Uterus (tissue), 3 donors: ENCODE measurements at regions not wholly inside any gene's neighbourhood (a gene's known extent, or its start where the extent isn't known, plus 50 kb on each side); places are given as distances from the start of the nearest gene placed in this dataset.

Experiments used
- DNase-seq, 2 donors: peaks; one replicate each; pipeline ENCODE4 v3.0.0-alpha.2; 2019 to 2020
- H3K27ac ChIP-seq, 2 donors: fragments of 200-600 bp; sonication (generic); 1 replicate in 1 of 2; 2 replicates in 1 of 2; pipeline ENCODE4 v1.5.1; 2016 to 2018
- H3K27me3 ChIP-seq, 2 donors: fragments of 200-600 bp; sonication (generic); one replicate each; pipeline ENCODE4 v1.5.1; 2018 to 2019; ENCODE audit warnings: control low read depth in 1 of 2
- H3K36me3 ChIP-seq, 2 donors: fragments of 200-600 bp; sonication (generic); one replicate each; pipeline ENCODE4 v1.5.1; 2019; ENCODE audit warnings: control low read depth in 1 of 2
- H3K4me1 ChIP-seq, 2 donors: fragments of 200-600 bp; sonication (generic); one replicate each; pipeline ENCODE4 v1.5.1; 2018 to 2019; ENCODE audit warnings: control low read depth in 1 of 2
- H3K4me3 ChIP-seq, 2 donors: fragments of 200-600 bp; sonication (generic); 1 replicate in 1 of 2; 2 replicates in 1 of 2; pipeline ENCODE4 v1.5.1; 2018 to 2019; ENCODE audit warnings: mild to moderate bottlenecking in 1 of 2
- H3K9me3 ChIP-seq, 2 donors: fragments of 200-600 bp; sonication (generic); one replicate each; pipeline ENCODE4 v1.5.1; 2019; ENCODE audit warnings: control low read depth in 1 of 2
- POLR2A ChIP-seq, 2 donors: fragments of 450-650 bp; IDR thresholded peaks; one replicate each; pipeline ENCODE4 v1.6.1; 2016; ENCODE audit warnings: antibody characterized with exemption in 2 of 2, mild to moderate bottlenecking in 1 of 2, moderate library complexity in 1 of 2
- intact Hi-C: fragments of 100-400 bp; cut with DNase I; formaldehyde crosslinking; loops from one replicate; pipeline ENCODE4 v1.15.1; 2023; ENCODE audit warnings: low total_unique reads
- TF ChIP-seq, protein P1 (sequence below), 4 experiments: fragments of 200-600 bp in 2 of 4; fragments of 450-650 bp in 2 of 4; sonication (generic) in 2 of 4; IDR thresholded peaks; one replicate each; pipeline ENCODE4 v1.5.1; 2016 to 2019; ENCODE audit warnings: antibody characterized with exemption in 4 of 4, mild to moderate bottlenecking in 2 of 4, moderate library complexity in 1 of 4
- donor health status: DM: yes; HTN: yes; CAD: no.

GRCh38 chr5:30809933-30810332 is 383.6 kb upstream of the CDH6 start:
- Histone ChIP-seq H3K4me3 (no peak overlapping the region), H3K27ac (no peak overlapping the region), H3K4me1 (no peaks in the 10 kb centered on the region), H3K27me3 (no peaks in the 10 kb centered on the region), H3K36me3 (no peaks in the 10 kb centered on the region), H3K9me3 (no peaks in the 10 kb centered on the region)
- no peak for DNase-seq
- TF ChIP-seq, protein P1, sequence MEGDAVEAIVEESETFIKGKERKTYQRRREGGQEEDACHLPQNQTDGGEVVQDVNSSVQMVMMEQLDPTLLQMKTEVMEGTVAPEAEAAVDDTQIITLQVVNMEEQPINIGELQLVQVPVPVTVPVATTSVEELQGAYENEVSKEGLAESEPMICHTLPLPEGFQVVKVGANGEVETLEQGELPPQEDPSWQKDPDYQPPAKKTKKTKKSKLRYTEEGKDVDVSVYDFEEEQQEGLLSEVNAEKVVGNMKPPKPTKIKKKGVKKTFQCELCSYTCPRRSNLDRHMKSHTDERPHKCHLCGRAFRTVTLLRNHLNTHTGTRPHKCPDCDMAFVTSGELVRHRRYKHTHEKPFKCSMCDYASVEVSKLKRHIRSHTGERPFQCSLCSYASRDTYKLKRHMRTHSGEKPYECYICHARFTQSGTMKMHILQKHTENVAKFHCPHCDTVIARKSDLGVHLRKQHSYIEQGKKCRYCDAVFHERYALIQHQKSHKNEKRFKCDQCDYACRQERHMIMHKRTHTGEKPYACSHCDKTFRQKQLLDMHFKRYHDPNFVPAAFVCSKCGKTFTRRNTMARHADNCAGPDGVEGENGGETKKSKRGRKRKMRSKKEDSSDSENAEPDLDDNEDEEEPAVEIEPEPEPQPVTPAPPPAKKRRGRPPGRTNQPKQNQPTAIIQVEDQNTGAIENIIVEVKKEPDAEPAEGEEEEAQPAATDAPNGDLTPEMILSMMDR (IDR thresholded peaks at IDR 0.05) = no peak
- no peak for TF ChIP-seq POLR2A (IDR thresholded peaks at IDR 0.05)
- intact Hi-C loops = no loop called here

GRCh38 chr5:30808996-30809395 is 384.5 kb upstream of the CDH6 start:
- no peak for TF ChIP-seq POLR2A (IDR thresholded peaks at IDR 0.05)
- TF ChIP-seq, protein P1 (IDR thresholded peaks at IDR 0.05) = no peak
- no peak for DNase-seq
- H3K4me3 ChIP-seq = no peak overlapping the region
- intact Hi-C loops = no loop called here
- H3K4me1 ChIP-seq = no peaks in the 10 kb centered on the region
- H3K9me3 ChIP-seq = no peaks in the 10 kb centered on the region
- no peaks in the 10 kb centered on the region for H3K36me3 ChIP-seq
- H3K27me3 ChIP-seq = no peaks in the 10 kb centered on the region
- H3K27ac ChIP-seq = no peak overlapping the region

- Histone ChIP-seq H3K36me3 (no peaks in the 10 kb centered on the region), H3K4me1 (no peaks in the 10 kb centered on the region), H3K4me3 (no peak overlapping the region), H3K9me3 (no peaks in the 10 kb centered on the region), H3K27me3 (no peaks in the 10 kb centered on the region), H3K27ac (no peak overlapping the region)
- no peak for DNase-seq
- TF ChIP-seq, protein P1 (IDR thresholded peaks at IDR 0.05) = no peak
- no peak for TF ChIP-seq POLR2A (IDR thresholded peaks at IDR 0.05)
- intact Hi-C loops = no loop called here
These were observed 388.6 kb upstream of the CDH6 start for GRCh38 chr5:30804739-30805505.

- H3K36me3 ChIP-seq = no peaks in the 10 kb centered on the region
- H3K27me3 ChIP-seq = no peaks in the 10 kb centered on the region
- intact Hi-C loops = no loop called here
- TF ChIP-seq, protein P1 (IDR thresholded peaks at IDR 0.05) = no peak
- TF ChIP-seq POLR2A (IDR thresholded peaks at IDR 0.05) = no peak
- H3K27ac ChIP-seq = no peak overlapping the region
- no peak overlapping the region for H3K4me3 ChIP-seq
- no peak for DNase-seq
- H3K9me3 ChIP-seq = no peaks in the 10 kb centered on the region
- no peaks in the 10 kb centered on the region for H3K4me1 ChIP-seq
These were observed 390.4 kb upstream of the CDH6 start for GRCh38 chr5:30802961-30803705.

- H3K4me1 ChIP-seq = no peaks in the 10 kb centered on the region
- H3K9me3 ChIP-seq = no peaks in the 10 kb centered on the region
- H3K4me3 ChIP-seq = no peak overlapping the region
- no peak for DNase-seq
- H3K27ac ChIP-seq = no peak overlapping the region
- no peaks in the 10 kb centered on the region for H3K27me3 ChIP-seq
- H3K36me3 ChIP-seq = no peaks in the 10 kb centered on the region
- intact Hi-C loops = no loop called here
- TF ChIP-seq, protein P1 (IDR thresholded peaks at IDR 0.05) = no peak
These were observed 411.8 kb upstream of the CDH6 start for GRCh38 chr5:30781643-30782042.
